K562 (cell line): ENCODE measurements at regions not wholly inside any gene's neighbourhood (a gene's known extent, or its start where the extent isn't known, plus 50 kb on each side); places are given as distances from the start of the nearest gene placed in this dataset.

Source experiments
- KHSRP ChIP-seq: fragments of 450-650 bp; IDR thresholded peaks from 2 replicates; pipeline ENCODE4 v1.6.1; 2017
- ZBTB7A ChIP-seq: IDR thresholded peaks from 2 replicates; pipeline ENCODE4 v1.6.1; 2011; ENCODE audit warnings: low read depth, mild to moderate bottlenecking, low read length, moderate library complexity, borderline replicate concordance; ENCODE audit not compliant: control insufficient read depth
- TF ChIP-seq, protein P1 (sequence below), 3 experiments: IDR thresholded peaks in 2 of 3; conservative IDR thresholded peaks in 1 of 3; 2 replicates each; pipeline ENCODE4 v1.5.1; 2011 to 2012; ENCODE audit warnings: low read length in 3 of 3, mild to moderate bottlenecking in 3 of 3, control low read depth in 2 of 3, improper control_type of control experiment in 1 of 3, inconsistent platforms in 1 of 3, low read depth in 1 of 3, mixed read lengths in 1 of 3, moderate library complexity in 1 of 3; ENCODE audit not compliant: insufficient read depth in 2 of 3
- TF ChIP-seq, protein P2 (sequence below): fragments of 250-450 bp; sonication (Bioruptor Pico); IDR thresholded peaks from 2 replicates; pipeline ENCODE4 v1.6.1; 2021; ENCODE audit warnings: mild to moderate bottlenecking
- TF ChIP-seq, protein P3 (sequence below): IDR thresholded peaks from 2 replicates; pipeline ENCODE4 v1.6.1; 2014; ENCODE audit warnings: antibody characterized with exemption
- TF ChIP-seq, protein P4 (sequence below): fragments of 450-650 bp; IDR thresholded peaks from 2 replicates; pipeline ENCODE4 v1.6.1; 2018; ENCODE audit warnings: mild to moderate bottlenecking, low read depth; ENCODE audit not compliant: partially characterized antibody
- TF ChIP-seq, protein P5 (sequence below): fragments of 250-450 bp; sonication (Bioruptor Pico); IDR thresholded peaks from 2 replicates; pipeline ENCODE4 v1.4.0; 2020; ENCODE audit warnings: mild to moderate bottlenecking, moderate library complexity, borderline replicate concordance

DNA sequence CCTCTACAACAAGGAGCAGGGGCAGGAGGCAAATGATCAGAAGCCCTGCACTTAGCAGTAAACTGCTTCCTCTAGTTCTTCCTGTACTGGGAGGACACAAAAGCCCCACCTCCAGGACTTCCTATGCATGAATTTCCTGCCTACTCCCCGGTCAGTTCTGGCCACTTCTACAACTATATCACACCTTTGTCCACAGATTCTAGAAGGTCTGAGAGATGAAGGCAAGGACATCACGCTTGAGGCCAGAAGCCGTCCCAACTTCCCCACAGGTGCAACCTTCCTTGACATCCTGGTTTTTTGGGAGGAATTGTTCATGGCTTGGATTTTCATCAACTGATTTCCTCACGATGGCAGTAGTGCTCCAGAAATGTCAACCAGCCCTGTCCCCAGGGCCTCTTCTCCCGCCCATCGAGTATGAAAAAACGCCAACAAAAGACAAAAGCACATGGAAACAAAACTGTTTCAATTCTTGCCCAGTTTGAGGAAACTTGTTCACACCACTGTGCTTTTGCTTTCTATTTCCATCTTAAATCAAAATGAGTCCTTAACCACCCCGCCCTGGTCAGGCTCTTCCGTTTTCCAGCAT lies 206.5 kb upstream of the STK26 start (continued):
- TF ChIP-seq, protein P1, sequence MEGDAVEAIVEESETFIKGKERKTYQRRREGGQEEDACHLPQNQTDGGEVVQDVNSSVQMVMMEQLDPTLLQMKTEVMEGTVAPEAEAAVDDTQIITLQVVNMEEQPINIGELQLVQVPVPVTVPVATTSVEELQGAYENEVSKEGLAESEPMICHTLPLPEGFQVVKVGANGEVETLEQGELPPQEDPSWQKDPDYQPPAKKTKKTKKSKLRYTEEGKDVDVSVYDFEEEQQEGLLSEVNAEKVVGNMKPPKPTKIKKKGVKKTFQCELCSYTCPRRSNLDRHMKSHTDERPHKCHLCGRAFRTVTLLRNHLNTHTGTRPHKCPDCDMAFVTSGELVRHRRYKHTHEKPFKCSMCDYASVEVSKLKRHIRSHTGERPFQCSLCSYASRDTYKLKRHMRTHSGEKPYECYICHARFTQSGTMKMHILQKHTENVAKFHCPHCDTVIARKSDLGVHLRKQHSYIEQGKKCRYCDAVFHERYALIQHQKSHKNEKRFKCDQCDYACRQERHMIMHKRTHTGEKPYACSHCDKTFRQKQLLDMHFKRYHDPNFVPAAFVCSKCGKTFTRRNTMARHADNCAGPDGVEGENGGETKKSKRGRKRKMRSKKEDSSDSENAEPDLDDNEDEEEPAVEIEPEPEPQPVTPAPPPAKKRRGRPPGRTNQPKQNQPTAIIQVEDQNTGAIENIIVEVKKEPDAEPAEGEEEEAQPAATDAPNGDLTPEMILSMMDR (IDR thresholded peaks at IDR 0.05 in 2 of 3, conservative IDR thresholded peaks at IDR 0.05 in 1 of 3; ENCODE audit: insufficient read depth in 2 of 3, low read depth in 1 of 3, low read length in 3 of 3) = no peak
- no peak for TF ChIP-seq KHSRP
- TF ChIP-seq, protein P2, sequence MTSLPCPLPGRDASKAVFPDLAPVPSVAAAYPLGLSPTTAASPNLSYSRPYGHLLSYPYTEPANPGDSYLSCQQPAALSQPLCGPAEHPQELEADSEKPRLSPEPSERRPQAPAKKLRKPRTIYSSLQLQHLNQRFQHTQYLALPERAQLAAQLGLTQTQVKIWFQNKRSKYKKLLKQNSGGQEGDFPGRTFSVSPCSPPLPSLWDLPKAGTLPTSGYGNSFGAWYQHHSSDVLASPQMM (CRISPR knock-in tag) = no peak
- TF ChIP-seq ZBTB7A = no peak
- TF ChIP-seq, protein P3, sequence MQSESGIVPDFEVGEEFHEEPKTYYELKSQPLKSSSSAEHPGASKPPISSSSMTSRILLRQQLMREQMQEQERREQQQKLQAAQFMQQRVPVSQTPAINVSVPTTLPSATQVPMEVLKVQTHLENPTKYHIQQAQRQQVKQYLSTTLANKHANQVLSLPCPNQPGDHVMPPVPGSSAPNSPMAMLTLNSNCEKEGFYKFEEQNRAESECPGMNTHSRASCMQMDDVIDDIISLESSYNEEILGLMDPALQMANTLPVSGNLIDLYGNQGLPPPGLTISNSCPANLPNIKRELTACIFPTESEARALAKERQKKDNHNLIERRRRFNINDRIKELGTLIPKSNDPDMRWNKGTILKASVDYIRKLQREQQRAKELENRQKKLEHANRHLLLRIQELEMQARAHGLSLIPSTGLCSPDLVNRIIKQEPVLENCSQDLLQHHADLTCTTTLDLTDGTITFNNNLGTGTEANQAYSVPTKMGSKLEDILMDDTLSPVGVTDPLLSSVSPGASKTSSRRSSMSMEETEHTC = no peak
- TF ChIP-seq, protein P4, sequence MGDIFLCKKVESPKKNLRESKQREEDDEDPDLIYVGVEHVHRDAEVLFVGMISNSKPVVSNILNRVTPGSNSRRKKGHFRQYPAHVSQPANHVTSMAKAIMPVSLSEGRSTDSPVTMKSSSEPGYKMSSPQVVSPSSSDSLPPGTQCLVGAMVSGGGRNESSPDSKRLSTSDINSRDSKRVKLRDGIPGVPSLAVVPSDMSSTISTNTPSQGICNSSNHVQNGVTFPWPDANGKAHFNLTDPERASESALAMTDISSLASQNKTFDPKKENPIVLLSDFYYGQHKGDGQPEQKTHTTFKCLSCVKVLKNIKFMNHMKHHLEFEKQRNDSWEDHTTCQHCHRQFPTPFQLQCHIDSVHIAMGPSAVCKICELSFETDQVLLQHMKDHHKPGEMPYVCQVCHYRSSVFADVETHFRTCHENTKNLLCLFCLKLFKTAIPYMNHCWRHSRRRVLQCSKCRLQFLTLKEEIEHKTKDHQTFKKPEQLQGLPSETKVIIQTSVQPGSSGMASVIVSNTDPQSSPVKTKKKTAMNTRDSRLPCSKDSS = no peak
- TF ChIP-seq, protein P5, sequence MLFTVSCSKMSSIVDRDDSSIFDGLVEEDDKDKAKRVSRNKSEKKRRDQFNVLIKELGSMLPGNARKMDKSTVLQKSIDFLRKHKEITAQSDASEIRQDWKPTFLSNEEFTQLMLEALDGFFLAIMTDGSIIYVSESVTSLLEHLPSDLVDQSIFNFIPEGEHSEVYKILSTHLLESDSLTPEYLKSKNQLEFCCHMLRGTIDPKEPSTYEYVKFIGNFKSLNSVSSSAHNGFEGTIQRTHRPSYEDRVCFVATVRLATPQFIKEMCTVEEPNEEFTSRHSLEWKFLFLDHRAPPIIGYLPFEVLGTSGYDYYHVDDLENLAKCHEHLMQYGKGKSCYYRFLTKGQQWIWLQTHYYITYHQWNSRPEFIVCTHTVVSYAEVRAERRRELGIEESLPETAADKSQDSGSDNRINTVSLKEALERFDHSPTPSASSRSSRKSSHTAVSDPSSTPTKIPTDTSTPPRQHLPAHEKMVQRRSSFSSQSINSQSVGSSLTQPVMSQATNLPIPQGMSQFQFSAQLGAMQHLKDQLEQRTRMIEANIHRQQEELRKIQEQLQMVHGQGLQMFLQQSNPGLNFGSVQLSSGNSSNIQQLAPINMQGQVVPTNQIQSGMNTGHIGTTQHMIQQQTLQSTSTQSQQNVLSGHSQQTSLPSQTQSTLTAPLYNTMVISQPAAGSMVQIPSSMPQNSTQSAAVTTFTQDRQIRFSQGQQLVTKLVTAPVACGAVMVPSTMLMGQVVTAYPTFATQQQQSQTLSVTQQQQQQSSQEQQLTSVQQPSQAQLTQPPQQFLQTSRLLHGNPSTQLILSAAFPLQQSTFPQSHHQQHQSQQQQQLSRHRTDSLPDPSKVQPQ (CRISPR knock-in tag) = no peak
